ENCODE measurements at regions not wholly inside any gene's neighbourhood (a gene's known extent, or its start where the extent isn't known, plus 50 kb on each side); places are given as distances from the start of the nearest gene placed in this dataset.

- Histone ChIP-seq H3K79me2 (ENCODE audit: low read length) (no peaks in the 10 kb centered on the region), H3K36me3 (replicated peaks; ENCODE audit: insufficient read depth, low read length) (no peaks in the 10 kb centered on the region), H4K20me1 (ENCODE audit: insufficient read depth, low read length) (no peaks in the 10 kb centered on the region), H3K4me2 (ENCODE audit: low read depth, low read length) (no peak overlapping the region), H3K9me2 (replicated peaks; ENCODE audit: insufficient read depth, low read length) (no peaks in the 10 kb centered on the region), H3K4me1 (ENCODE audit: low read length) (no peaks in the 10 kb centered on the region), H2AFZ (ENCODE audit: low read length) (no peak overlapping the region), H3K9ac (ENCODE audit: low read length) (no peak overlapping the region), H3F3A (ENCODE audit: insufficient read depth, low read length) (no peaks in the 10 kb centered on the region), H3K27ac (ENCODE audit: low read length) (no peak overlapping the region), H3K27me3 (replicated peaks; ENCODE audit: insufficient read depth, low read length) (no peaks in the 10 kb centered on the region), H3K9me3 (replicated peaks; ENCODE audit: insufficient read depth, low read length) (no peaks in the 10 kb centered on the region), H3K4me3 (ENCODE audit: low read length) (no peak overlapping the region)
- TF ChIP-seq CTCF (IDR thresholded peaks at IDR 0.05; ENCODE audit: low read length) (no peak), EZH2phosphoT487 (IDR thresholded peaks at IDR 0.05; ENCODE audit: low read length) (no peak), EZH2 (optimal IDR thresholded peaks at IDR 0.05; ENCODE audit: low read depth, low read length) (no peak)
- DNase-seq: no peak
These were observed 442.1 kb upstream of the PDE3A start for GRCh38 chr12:19926266-19926665.

- no peaks in the 10 kb centered on the region for H3K9me2 ChIP-seq (replicated peaks; ENCODE audit: insufficient read depth, low read length)
- no peak overlapping the region for H3K9ac ChIP-seq (ENCODE audit: low read length)
- H3K36me3 ChIP-seq (replicated peaks; ENCODE audit: insufficient read depth, low read length): no peaks in the 10 kb centered on the region
- H4K20me1 ChIP-seq (ENCODE audit: insufficient read depth, low read length): no peaks in the 10 kb centered on the region
- no peak overlapping the region for H3K4me3 ChIP-seq (ENCODE audit: low read length)
- no peaks in the 10 kb centered on the region for H3K27me3 ChIP-seq (replicated peaks; ENCODE audit: insufficient read depth, low read length)
- no peaks in the 10 kb centered on the region for H3K79me2 ChIP-seq (ENCODE audit: low read length)
- H3K9me3 ChIP-seq (replicated peaks; ENCODE audit: insufficient read depth, low read length): no peaks in the 10 kb centered on the region
- no peaks in the 10 kb centered on the region for H3F3A ChIP-seq (ENCODE audit: insufficient read depth, low read length)
- TF ChIP-seq CTCF (IDR thresholded peaks at IDR 0.05; ENCODE audit: low read length) (no peak), EZH2 (optimal IDR thresholded peaks at IDR 0.05; ENCODE audit: low read depth, low read length) (no peak), EZH2phosphoT487 (IDR thresholded peaks at IDR 0.05; ENCODE audit: low read length) (no peak)
- no peak overlapping the region for H3K4me2 ChIP-seq (ENCODE audit: low read depth, low read length)
- no peak overlapping the region for H3K27ac ChIP-seq (ENCODE audit: low read length)
- no peak overlapping the region for H2AFZ ChIP-seq (ENCODE audit: low read length)
- DNase-seq: no peak
- no peaks in the 10 kb centered on the region for H3K4me1 ChIP-seq (ENCODE audit: low read length)
These were observed 440.7 kb upstream of the PDE3A start for GRCh38 chr12:19927661-19928060.

GRCh38 chr12:19932413-19932812, 435.9 kb upstream of the PDE3A start:
- no peak overlapping the region for H3K27ac ChIP-seq (ENCODE audit: low read length)
- H3K9me3 ChIP-seq (replicated peaks; ENCODE audit: insufficient read depth, low read length): no peaks in the 10 kb centered on the region
- no peaks in the 10 kb centered on the region for H3K4me1 ChIP-seq (ENCODE audit: low read length)
- TF ChIP-seq EZH2phosphoT487 (IDR thresholded peaks at IDR 0.05; ENCODE audit: low read length) (no peak), CTCF (IDR thresholded peaks at IDR 0.05; ENCODE audit: low read length) (no peak), EZH2 (optimal IDR thresholded peaks at IDR 0.05; ENCODE audit: low read depth, low read length) (no peak)
- H2AFZ ChIP-seq (ENCODE audit: low read length): no peak overlapping the region
- no peaks in the 10 kb centered on the region for H3K9me2 ChIP-seq (replicated peaks; ENCODE audit: insufficient read depth, low read length)
- H3K4me2 ChIP-seq (ENCODE audit: low read depth, low read length): no peak overlapping the region
- no peaks in the 10 kb centered on the region for H3K27me3 ChIP-seq (replicated peaks; ENCODE audit: insufficient read depth, low read length)
- H3K9ac ChIP-seq (ENCODE audit: low read length): no peak overlapping the region
- no peaks in the 10 kb centered on the region for H4K20me1 ChIP-seq (ENCODE audit: insufficient read depth, low read length)
- no peaks in the 10 kb centered on the region for H3K36me3 ChIP-seq (replicated peaks; ENCODE audit: insufficient read depth, low read length)
- no peak for DNase-seq
- no peaks in the 10 kb centered on the region for H3K79me2 ChIP-seq (ENCODE audit: low read length)
- H3K4me3 ChIP-seq (ENCODE audit: low read length): no peak overlapping the region
- H3F3A ChIP-seq (ENCODE audit: insufficient read depth, low read length): no peaks in the 10 kb centered on the region
